Activated CD8-positive, alpha-beta memory T cell treated with anti-CD3 and anti-CD28 coated beads, Interleukin-2, amount 50 U/mL, for 1 hour (primary cell): ENCODE measurements at regions not wholly inside any gene's neighbourhood (a gene's known extent, or its start where the extent isn't known, plus 50 kb on each side); places are given as distances from the start of the nearest gene placed in this dataset.

ENCODE experiments used
- DNase-seq: peaks from one replicate; pipeline ENCODE4 v3.0.0-alpha.2; 2020; ENCODE audit errors: extremely low read depth

- DNase-seq: no peak
These were observed 77.6 kb upstream of the ZNF516 start for GRCh38 chr18:76572518-76573247.

- DNase-seq: no peak
These were observed 76.6 kb upstream of the ZNF516 start for GRCh38 chr18:76571689-76572088.

GRCh38 chr18:76570856-76571255 lies 75.8 kb upstream of the ZNF516 start:
- no peak for DNase-seq

- no peak for DNase-seq
These were observed 74.8 kb upstream of the ZNF516 start for GRCh38 chr18:76569644-76570419.

- DNase-seq: no peak
These were observed 73.7 kb upstream of the ZNF516 start for GRCh38 chr18:76568731-76569130.

- no peak for DNase-seq
These were observed 72.9 kb upstream of the ZNF516 start for GRCh38 chr18:76567835-76568445.

GRCh38 chr18:76566987-76567386 lies 71.9 kb upstream of the ZNF516 start:
- no peak for DNase-seq

GRCh38 chr18:76565238-76566173 lies 70.5 kb upstream of the ZNF516 start:
- DNase-seq: no peak

GRCh38 chr18:76564655-76565237 lies 69.7 kb upstream of the ZNF516 start:
- no peak for DNase-seq

GRCh38 chr18:76564117-76564516 lies 69.1 kb upstream of the ZNF516 start:
- DNase-seq: no peak

- DNase-seq: no peak
These were observed 67.5 kb upstream of the ZNF516 start for GRCh38 chr18:76562286-76563122.

GRCh38 chr18:76558881-76559667 lies 64.0 kb upstream of the ZNF516 start:
- DNase-seq: no peak

GRCh38 chr18:76557026-76557575 lies 62.1 kb upstream of the ZNF516 start:
- DNase-seq: no peak

GRCh38 chr18:76554547-76555222 lies 59.6 kb upstream of the ZNF516 start:
- DNase-seq: no peak

- no peak for DNase-seq
These were observed 58.9 kb upstream of the ZNF516 start for GRCh38 chr18:76553715-76554546.

GRCh38 chr18:76548541-76548940 lies 53.5 kb upstream of the ZNF516 start:
- DNase-seq: no peak

GRCh38 chr18:76547296-76547695 lies 52.3 kb upstream of the ZNF516 start:
- no peak for DNase-seq

GRCh38 chr18:76546436-76546835 lies 51.4 kb upstream of the ZNF516 start:
- no peak for DNase-seq
